ENCODE measurements at regions not wholly inside any gene's neighbourhood (a gene's known extent, or its start where the extent isn't known, plus 50 kb on each side); places are given as distances from the start of the nearest gene placed in this dataset.

DNA sequence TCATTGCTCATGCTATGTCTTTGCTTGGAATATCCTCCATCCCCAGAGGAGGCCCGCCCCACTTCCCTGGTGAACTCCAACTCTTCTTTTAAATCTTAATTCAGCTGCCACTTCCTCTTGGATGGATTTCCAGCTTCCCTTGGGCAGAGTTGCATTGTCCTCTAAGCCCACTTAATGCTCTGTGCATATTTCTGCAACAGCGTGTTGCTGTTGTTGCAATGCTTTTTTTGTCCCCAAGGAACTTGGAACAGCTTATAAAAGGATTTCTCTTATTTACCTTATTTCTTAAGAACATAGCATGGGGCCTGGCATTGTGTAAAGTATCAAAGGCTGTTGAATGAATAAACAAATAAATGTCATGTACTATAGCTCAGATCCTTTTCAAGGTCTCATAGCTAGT is 507.4 kb downstream of the METTL15 start:
- Histone ChIP-seq H3K4me1 (ENCODE audit: control insufficient read depth in 1 of 2, insufficient read depth in 2 of 2, low read length in 2 of 2) (no peaks in the 10 kb centered on the region), H3K4me3 (replicated peaks in 1 of 2; ENCODE audit: low read depth in 1 of 2, low read length in 2 of 2) (no peak overlapping the region), H3K36me3 (ENCODE audit: control insufficient read depth in 1 of 2, insufficient read depth in 2 of 2, low read length in 2 of 2) (no peaks in the 10 kb centered on the region), H3K27me3 (ENCODE audit: insufficient read depth, low read length) (no peaks in the 10 kb centered on the region), H3K4me2 (ENCODE audit: low read length) (no peak overlapping the region), H2AFZ (ENCODE audit: low read depth, low read length, poor library complexity, severe bottlenecking) (no peak overlapping the region), H3K9ac (ENCODE audit: low read length) (no peak overlapping the region), H3K79me2 (ENCODE audit: insufficient read depth, low read length) (no peaks in the 10 kb centered on the region), H4K20me1 (ENCODE audit: insufficient read depth) (no peaks in the 10 kb centered on the region), H3K9me2 (ENCODE audit: insufficient read depth) (no peaks in the 10 kb centered on the region), H3K9me3 (ENCODE audit: control insufficient read depth in 1 of 2, insufficient read depth in 1 of 2, low read depth in 1 of 2, low read length in 2 of 2) (no peaks in the 10 kb centered on the region), H3K27ac (ENCODE audit: low read depth, low read length) (no peak overlapping the region)
- intact Hi-C loops (cut with micrococcal nuclease), result no loop called here
- no peak for TF ChIP-seq YY1 (IDR thresholded peaks at IDR 0.05; ENCODE audit: extremely low read depth, insufficient replicate concordance, low read depth, low read length)
- ATAC-seq (no peak), DNase-seq (ENCODE audit: low read depth, low spot score) (no peak)
- BruUV-seq (replicated peaks), result no TSS peak
- RAD21 ChIA-PET (ENCODE audit: low non-redundant PET in 1 of 2, low total read pairs in 2 of 2, uncharacterized antibody in 2 of 2, unreplicated experiment in 2 of 2), result no interaction called here
- CTCF ChIA-PET, result no interaction called here
- POLR2A ChIA-PET, result no interaction called here

DNA sequence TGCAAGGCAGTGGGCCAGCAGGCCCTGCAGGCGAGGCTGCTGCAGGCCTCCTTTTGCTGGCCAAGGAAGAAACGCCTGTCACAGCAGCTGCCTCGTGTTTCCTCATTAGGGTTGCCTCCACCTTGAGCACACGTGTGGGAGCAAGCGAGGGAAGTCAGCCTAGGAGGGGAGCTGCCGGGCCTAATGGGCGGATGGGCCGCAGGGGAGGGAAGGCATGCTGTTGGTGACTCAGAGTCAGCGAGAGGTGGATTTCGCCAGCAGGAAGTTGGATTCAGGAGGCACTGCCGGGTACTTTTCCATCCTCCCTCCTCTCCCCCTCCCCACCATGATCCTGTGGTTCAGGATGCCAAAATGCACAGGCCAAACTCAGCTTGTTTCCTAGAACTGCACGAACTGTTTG is 498.7 kb downstream of the METTL15 start:
- H3K9me2 ChIP-seq (ENCODE audit: insufficient read depth), result no peaks in the 10 kb centered on the region
- POLR2A ChIA-PET, result no interaction called here
- ATAC-seq, result no peak
- CTCF ChIA-PET, result no interaction called here
- H3K36me3 ChIP-seq (ENCODE audit: control insufficient read depth in 1 of 2, insufficient read depth in 2 of 2, low read length in 2 of 2), result no peaks in the 10 kb centered on the region
- no peak for TF ChIP-seq ZFX (IDR thresholded peaks at IDR 0.05)
- no peak for TF ChIP-seq POLR2AphosphoS5 (IDR thresholded peaks at IDR 0.05; ENCODE audit: low read depth, low read length)
- no peak for TF ChIP-seq ELF1 (IDR thresholded peaks at IDR 0.05; ENCODE audit: borderline replicate concordance, low read depth)
- TF ChIP-seq, protein P1, sequence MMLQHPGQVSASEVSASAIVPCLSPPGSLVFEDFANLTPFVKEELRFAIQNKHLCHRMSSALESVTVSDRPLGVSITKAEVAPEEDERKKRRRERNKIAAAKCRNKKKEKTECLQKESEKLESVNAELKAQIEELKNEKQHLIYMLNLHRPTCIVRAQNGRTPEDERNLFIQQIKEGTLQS (IDR thresholded peaks at IDR 0.05), result no peak
- intact Hi-C loops (cut with micrococcal nuclease), result no loop called here
- no peaks in the 10 kb centered on the region for H3K27me3 ChIP-seq (ENCODE audit: insufficient read depth, low read length)
- H3K4me3 ChIP-seq (replicated peaks in 1 of 2; ENCODE audit: low read depth in 1 of 2, low read length in 2 of 2), result no peak overlapping the region
- no peak for DNase-seq (ENCODE audit: low read depth, low spot score)
- RAD21 ChIA-PET (ENCODE audit: low non-redundant PET in 1 of 2, low total read pairs in 2 of 2, uncharacterized antibody in 2 of 2, unreplicated experiment in 2 of 2), result no interaction called here
- H3K4me2 ChIP-seq (ENCODE audit: low read length), result no peak overlapping the region
- H2AFZ ChIP-seq (ENCODE audit: low read depth, low read length, poor library complexity, severe bottlenecking), result no peak overlapping the region
- no TSS peak for BruUV-seq (replicated peaks)
- no peaks in the 10 kb centered on the region for H3K79me2 ChIP-seq (ENCODE audit: insufficient read depth, low read length)
- H3K9me3 ChIP-seq (ENCODE audit: control insufficient read depth in 1 of 2, insufficient read depth in 1 of 2, low read depth in 1 of 2, low read length in 2 of 2), result no peaks in the 10 kb centered on the region
- H3K27ac ChIP-seq (ENCODE audit: low read depth, low read length), result no peak overlapping the region
- no peaks in the 10 kb centered on the region for H4K20me1 ChIP-seq (ENCODE audit: insufficient read depth)
- no peaks in the 10 kb centered on the region for H3K4me1 ChIP-seq (ENCODE audit: control insufficient read depth in 1 of 2, insufficient read depth in 2 of 2, low read length in 2 of 2)
- H3K9ac ChIP-seq (ENCODE audit: low read length), result no peak overlapping the region
